ENCODE measurements at regions not wholly inside any gene's neighbourhood (a gene's known extent, or its start where the extent isn't known, plus 50 kb on each side); places are given as distances from the start of the nearest gene placed in this dataset.
"Not testable (repeated sequence)": the region's sequence is repeated elsewhere in the genome, so short reads cannot be mapped to it uniquely, and the experiment has no call there.

- DNase-seq: no peak
Observed at GRCh38 chr2:64745562-64745961, 91.8 kb upstream of the SERTAD2 start.

DNA sequence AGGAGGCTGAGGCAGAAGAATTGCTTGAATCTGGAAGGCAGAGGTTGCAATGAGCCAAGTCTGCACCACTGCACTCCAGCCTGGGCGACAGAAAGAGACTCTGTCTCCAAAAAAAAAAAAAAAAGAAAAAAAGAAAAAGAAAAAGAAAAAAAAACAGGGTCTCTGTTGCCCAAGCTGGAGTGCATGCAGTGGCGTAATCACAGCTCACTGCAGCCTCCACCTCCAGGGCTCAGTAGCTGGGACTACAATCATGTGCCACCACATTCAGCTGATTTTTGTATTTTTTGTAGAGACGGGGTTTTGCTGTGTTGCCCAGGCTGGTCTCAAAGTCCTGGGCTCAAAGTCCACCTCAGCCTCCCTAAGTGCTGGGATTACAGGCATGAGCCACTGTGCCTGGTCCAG lies 94.0 kb upstream of the SERTAD2 start:
- DNase-seq: not testable (repeated sequence)

- no peak for DNase-seq
Observed at GRCh38 chr2:64748147-64748546, 94.4 kb upstream of the SERTAD2 start.

DNA sequence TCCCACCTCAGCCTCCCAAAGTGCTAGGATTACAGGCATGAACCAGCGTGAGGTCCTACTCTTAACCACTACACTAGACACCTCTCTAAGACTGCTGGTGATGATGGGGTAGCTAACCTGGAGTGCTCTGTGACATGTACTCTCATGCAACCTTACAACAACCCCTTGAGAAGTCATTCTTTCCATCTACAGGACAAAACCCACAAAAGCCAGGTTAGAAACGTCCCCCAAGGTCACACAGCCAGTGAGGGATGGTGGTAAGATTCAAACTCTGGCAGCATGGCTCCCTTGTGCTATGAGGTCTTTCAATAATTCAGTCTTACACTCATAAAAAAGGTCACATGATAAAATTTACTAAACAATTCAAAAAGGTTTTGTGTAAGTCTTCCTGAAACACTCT lies 94.8 kb upstream of the SERTAD2 start:
- DNase-seq: no peak

- no peak for DNase-seq
Observed at GRCh38 chr2:64749446-64749845, 95.7 kb upstream of the SERTAD2 start.

DNA sequence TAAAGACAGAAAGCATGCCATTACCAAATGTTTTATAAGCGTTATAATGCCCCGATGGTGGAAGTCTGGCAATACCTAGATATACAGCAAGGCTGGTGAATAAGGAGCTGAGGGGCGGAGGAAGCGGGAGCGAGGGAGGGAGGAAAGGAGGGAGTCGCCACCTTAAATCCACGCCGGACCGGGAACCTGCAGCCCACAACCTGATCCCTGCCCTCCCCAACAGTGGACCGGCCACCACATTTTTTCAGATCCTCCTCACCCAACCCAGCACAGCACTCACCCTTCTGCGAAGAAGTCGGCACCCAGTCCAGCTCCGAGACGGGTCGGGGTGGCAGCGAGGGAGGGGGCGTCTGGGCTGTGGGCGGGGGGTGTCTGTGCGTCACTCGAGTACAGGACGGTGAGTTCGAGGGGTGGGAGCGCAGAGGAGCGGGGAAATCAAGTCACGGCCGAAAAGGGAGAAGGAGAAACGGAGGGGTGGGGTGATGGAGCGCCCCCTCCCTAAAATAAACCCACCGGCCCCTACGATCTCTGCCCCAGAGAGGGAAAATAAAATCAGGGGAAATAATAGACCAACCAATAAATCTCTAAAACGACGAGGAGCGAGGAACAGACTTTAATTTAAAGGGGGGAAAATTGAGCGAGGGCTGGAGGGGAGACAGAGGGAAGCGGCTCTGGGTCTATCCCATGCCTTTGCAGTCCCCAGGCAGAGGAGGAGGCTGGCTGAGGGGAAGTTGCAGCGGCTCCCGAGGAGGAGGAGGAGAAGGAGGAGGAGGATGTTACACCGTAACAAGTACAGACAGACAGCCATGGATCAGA lies 96.5 kb upstream of the SERTAD2 start:
- DNase-seq: no peak

- DNase-seq: peak; percentile 99
Observed at GRCh38 chr2:64750817-64751285, 97.1 kb upstream of the SERTAD2 start.

- peak; percentile 56 for DNase-seq
Observed at GRCh38 chr2:64751286-64752260, 97.9 kb upstream of the SERTAD2 start.

GRCh38 chr2:64753399-64753798 lies 99.7 kb upstream of the SERTAD2 start:
- no peak for DNase-seq

GRCh38 chr2:64754570-64754969 lies 100.9 kb upstream of the SERTAD2 start:
- no peak for DNase-seq

DNA sequence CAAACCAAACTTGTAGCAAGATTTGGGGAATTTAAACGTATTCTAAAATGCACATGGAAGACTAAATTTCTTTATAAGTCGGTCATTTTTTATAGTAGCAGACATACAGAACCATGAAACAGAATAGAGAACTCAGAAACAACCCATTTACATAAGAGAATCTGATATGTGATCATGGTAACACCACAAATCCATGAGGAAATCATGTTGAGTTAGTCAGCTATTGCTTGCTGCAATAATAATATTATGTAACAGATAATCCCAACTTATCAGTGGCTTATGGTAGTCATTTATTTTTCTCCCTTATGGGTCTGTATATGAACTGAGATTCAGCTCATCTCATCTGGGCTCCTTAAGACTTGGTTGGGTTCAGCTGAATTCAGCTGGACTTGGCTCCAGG lies 103.4 kb upstream of the SERTAD2 start:
- DNase-seq: no peak

DNA sequence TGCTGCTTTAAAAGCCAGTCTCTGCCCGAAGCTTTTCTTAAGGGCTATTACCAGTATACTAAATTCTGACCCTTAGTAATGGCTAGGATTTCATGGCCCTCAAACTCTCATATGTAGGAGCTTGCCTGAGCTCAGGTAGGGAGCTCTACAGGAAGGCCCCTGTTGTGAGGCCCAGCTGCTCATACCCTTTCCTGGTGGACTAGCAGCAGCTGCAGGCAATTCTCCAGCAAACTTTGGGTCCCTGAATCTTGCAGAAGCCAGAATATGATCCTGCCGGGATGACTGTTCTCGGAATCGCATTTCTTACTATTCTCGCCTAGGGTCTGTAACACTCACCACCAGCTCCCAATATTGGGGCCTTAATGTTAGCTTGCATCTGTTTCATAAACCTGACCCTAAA lies 106.4 kb upstream of the SERTAD2 start:
- no peak for DNase-seq

- no peak for DNase-seq
Observed at GRCh38 chr2:64762301-64762997, 108.7 kb upstream of the SERTAD2 start.

GRCh38 chr2:64763126-64763525 lies 109.4 kb upstream of the SERTAD2 start:
- DNase-seq: no peak

DNA sequence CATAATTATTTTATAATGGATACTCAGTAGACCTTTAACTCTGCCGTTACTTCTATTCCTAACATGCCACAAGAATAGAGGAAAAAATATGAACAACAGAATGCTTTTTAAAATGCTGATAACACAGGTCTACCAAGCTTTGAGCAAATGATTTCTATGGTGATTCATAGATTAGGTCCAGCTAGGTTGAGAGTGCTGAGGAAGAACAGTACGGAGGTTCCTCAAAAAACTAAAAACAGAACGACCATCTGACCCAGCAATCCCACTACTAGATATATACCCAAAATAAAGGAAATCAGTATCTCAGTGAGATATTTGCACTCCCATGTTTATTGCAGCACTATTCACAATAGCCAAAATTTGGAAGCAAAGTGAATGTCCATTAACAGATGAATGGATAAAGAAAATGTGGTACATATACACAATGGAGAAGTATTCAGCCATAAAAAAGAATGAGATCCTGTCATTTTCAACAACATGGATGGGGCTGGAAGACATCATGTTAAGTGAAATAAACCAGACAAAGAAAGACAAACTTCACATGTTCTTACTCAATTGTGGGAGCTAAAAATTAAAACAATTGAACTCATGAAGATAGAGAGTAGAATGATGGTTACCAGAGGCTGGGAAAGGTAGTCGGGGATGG lies 111.6 kb upstream of the SERTAD2 start:
- no peak for DNase-seq

DNA sequence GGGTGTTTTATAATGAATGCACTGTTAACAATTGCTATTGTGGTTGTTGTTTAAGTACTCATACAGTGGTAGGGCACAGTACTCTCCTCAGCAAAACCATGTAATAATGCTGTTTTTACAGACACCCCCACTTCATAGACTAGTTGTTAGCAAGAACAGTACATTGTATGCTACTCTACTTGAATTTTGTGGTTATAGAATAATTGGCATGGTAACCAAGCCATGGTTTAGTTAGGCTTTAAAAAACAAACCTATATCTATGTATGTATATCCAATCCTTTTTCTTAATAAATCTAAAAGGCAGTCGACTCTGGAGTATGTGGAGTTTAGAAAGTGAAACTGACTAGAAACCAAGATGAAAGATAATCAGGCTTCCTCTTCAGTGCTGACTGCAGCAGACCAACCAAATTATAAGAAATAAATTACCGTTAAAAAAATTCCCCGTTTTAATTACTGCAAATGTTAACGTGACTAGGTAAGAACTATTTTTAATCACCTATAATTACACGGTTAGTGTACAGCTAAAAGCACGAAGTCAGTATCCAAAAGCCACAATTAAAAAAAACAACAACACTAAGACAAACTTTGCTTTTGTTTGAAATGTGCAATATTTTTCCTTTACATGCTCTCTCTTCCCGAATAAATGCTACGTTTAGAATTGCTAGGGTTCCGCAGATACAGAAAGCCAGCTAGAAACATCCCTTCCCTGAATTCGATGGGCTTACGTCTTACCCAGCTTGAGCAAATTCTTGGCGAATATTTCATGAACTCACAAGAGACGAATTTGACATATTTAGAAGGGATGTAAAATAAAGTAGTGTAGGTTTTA lies 113.3 kb upstream of the SERTAD2 start:
- DNase-seq: no peak

- DNase-seq: peak; percentile 62
Observed at GRCh38 chr2:64767670-64768468, 114.2 kb upstream of the SERTAD2 start.

DNA sequence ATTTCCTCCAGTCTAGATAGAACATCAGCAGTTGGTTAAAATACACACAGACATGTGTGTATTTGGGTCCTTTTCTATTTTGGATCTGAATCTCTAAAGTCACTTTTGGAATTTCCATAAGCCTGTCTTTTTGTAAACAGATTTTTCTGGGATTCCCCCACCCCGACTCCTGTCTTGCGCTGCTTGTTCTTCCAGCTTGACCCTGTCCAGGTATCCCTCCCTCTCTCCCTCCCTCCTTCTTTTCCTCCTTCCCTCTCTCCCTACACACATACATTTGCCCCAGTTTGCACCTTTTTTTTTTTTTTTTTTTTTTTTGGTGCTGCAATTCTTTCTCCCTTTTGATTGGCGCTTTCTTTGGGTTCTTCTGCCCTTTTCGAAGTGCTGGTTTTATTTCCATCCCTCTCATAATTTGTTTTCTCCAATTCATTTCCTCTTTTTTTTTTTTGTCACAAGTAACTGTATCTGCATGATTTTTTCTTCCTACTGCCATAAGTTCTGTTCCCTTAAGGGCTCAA lies 114.8 kb upstream of the SERTAD2 start:
- no peak for DNase-seq

- DNase-seq: no peak
Observed at GRCh38 chr2:64769392-64770044, 115.8 kb upstream of the SERTAD2 start.
